CD14-positive monocyte (primary cell): ENCODE measurements at regions not wholly inside any gene's neighbourhood (a gene's known extent, or its start where the extent isn't known, plus 50 kb on each side); places are given as distances from the start of the nearest gene placed in this dataset.

Experiments
- DNase-seq, 3 donors: peaks; one replicate each; pipeline ENCODE4 v3.0.0-alpha.2; 2011 to 2022
- H2AFZ ChIP-seq: 2 replicates; pipeline ENCODE4 v1.6.0; 2012; ENCODE audit warnings: mild to moderate bottlenecking, low read depth, low read length, inconsistent platforms; ENCODE audit not compliant: insufficient read depth, poor library complexity, severe bottlenecking
- H3K27ac ChIP-seq, 2 donors: 1 replicate in 1 of 2; 2 replicates in 1 of 2; pipeline ENCODE4 v1.5.1; 2012 to 2013; ENCODE audit warnings: low read length in 2 of 2, control low read depth in 1 of 2, inconsistent platforms in 1 of 2, low read depth in 1 of 2, mild to moderate bottlenecking in 1 of 2
- H3K27me3 ChIP-seq, 2 donors: one replicate each; pipeline versions ENCODE4 v1.6.0 to v1.6.1; 2011 to 2013; ENCODE audit warnings: low read length in 2 of 2; ENCODE audit not compliant: control insufficient read depth in 2 of 2, insufficient read depth in 2 of 2
- H3K36me3 ChIP-seq, 2 donors: replicated peaks in 1 of 2; 1 replicate in 1 of 2; 2 replicates in 1 of 2; pipeline versions ENCODE4 v1.5.1 to v1.6.1; 2012 to 2013; ENCODE audit warnings: low read length in 2 of 2, control low read depth in 1 of 2, inconsistent platforms in 1 of 2, mild to moderate bottlenecking in 1 of 2; ENCODE audit not compliant: insufficient read depth in 2 of 2, control insufficient read depth in 1 of 2
- H3K4me1 ChIP-seq, 2 donors: 1 replicate in 1 of 2; 2 replicates in 1 of 2; pipeline versions ENCODE4 v1.5.1 to v1.6.1; 2012 to 2013; ENCODE audit warnings: low read length in 2 of 2, control low read depth in 1 of 2, inconsistent platforms in 1 of 2, mild to moderate bottlenecking in 1 of 2, moderate library complexity in 1 of 2; ENCODE audit not compliant: insufficient read depth in 2 of 2, control insufficient read depth in 1 of 2
- H3K4me2 ChIP-seq: replicated peaks from 2 replicates; pipeline ENCODE3; 2012; ENCODE audit warnings: low read length, moderate library complexity, mild to moderate bottlenecking; ENCODE audit not compliant: poor library complexity, severe bottlenecking; ENCODE audit errors: extremely low read depth
- H3K4me3 ChIP-seq, 3 experiments: fragments of 200-600 bp in 1 of 3; sonication (generic) in 1 of 3; replicated peaks in 1 of 3; 1 replicate in 2 of 3; 2 replicates in 1 of 3; pipeline ENCODE4 v1.5.1; 2011 to 2013; ENCODE audit warnings: low read length in 3 of 3, mild to moderate bottlenecking in 3 of 3, control low read depth in 2 of 3, low read depth in 2 of 3, inconsistent platforms in 1 of 3, moderate library complexity in 1 of 3
- H3K79me2 ChIP-seq: 2 replicates; pipeline ENCODE4 v1.6.0; 2012; ENCODE audit warnings: mild to moderate bottlenecking, control low read depth, inconsistent platforms, low read length, moderate library complexity; ENCODE audit not compliant: insufficient read depth
- H3K9ac ChIP-seq: 2 replicates; pipeline ENCODE4 v1.6.0; 2017; ENCODE audit warnings: low read length, mild to moderate bottlenecking; ENCODE audit not compliant: insufficient read depth, poor library complexity, severe bottlenecking
- H3K9me3 ChIP-seq, 2 donors: replicated peaks in 1 of 2; 1 replicate in 1 of 2; 2 replicates in 1 of 2; pipeline versions ENCODE4 v1.5.1 to v1.6.1; 2012 to 2013; ENCODE audit warnings: low read length in 2 of 2, control low read depth in 1 of 2; ENCODE audit not compliant: control insufficient read depth in 1 of 2, insufficient read depth in 1 of 2
- H4K20me1 ChIP-seq: 2 replicates; pipeline ENCODE4 v1.6.0; 2012; ENCODE audit warnings: mild to moderate bottlenecking, low read length, control low read depth, moderate library complexity; ENCODE audit not compliant: insufficient read depth
- H3K27ac Mint-ChIP-seq, 7 donors: one replicate each; pipeline ENCODE4 v1.8.0; 2020; ENCODE audit warnings: mild to moderate bottlenecking in 7 of 7, mixed read lengths in 7 of 7, moderate library complexity in 6 of 7, inconsistent platforms in 2 of 7
- H3K27me3 Mint-ChIP-seq, 3 donors: one replicate each; pipeline ENCODE4 v1.8.0; 2021 to 2022; ENCODE audit warnings: low read depth in 3 of 3, mild to moderate bottlenecking in 3 of 3, mixed read lengths in 3 of 3, moderate library complexity in 3 of 3, inconsistent platforms in 1 of 3
- H3K36me3 Mint-ChIP-seq, 2 donors: one replicate each; pipeline ENCODE4 v1.8.0; 2020; ENCODE audit warnings: mixed read lengths in 2 of 2, inconsistent platforms in 1 of 2, mild to moderate bottlenecking in 1 of 2
- H3K4me1 Mint-ChIP-seq: one replicate; pipeline ENCODE4 v1.8.0; 2020; ENCODE audit warnings: mild to moderate bottlenecking, mixed read lengths
- H3K4me3 Mint-ChIP-seq, 2 donors: one replicate each; pipeline ENCODE4 v1.8.0; 2020; ENCODE audit warnings: mild to moderate bottlenecking in 2 of 2, mixed read lengths in 2 of 2, moderate library complexity in 1 of 2
- H3K9me3 Mint-ChIP-seq, 7 donors: one replicate each; pipeline ENCODE4 v1.8.0; 2020 to 2022; ENCODE audit warnings: mixed read lengths in 7 of 7, mild to moderate bottlenecking in 6 of 7, moderate library complexity in 6 of 7, inconsistent platforms in 2 of 7
- WGBS: methylation state at CpG from one replicate; pipeline ENCODE4 v1.1.5; 2013; ENCODE audit warnings: missing lambda C conversion rate; ENCODE audit not compliant: insufficient coverage; 5-methylcytosine and 5-hydroxymethylcytosine counted together
- intact Hi-C, 2 donors: fragments of 100-400 bp; cut with micrococcal nuclease; formaldehyde crosslinking; loops; one replicate each; pipeline versions ENCODE4 v1.15.0 to v1.15.1; 2023
- TF ChIP-seq, protein P1 (sequence below): fragments of 200-600 bp; IDR thresholded peaks from one replicate; pipeline ENCODE4 v1.8.0; 2022; ENCODE audit warnings: antibody characterized with exemption, mild to moderate bottlenecking

DNA sequence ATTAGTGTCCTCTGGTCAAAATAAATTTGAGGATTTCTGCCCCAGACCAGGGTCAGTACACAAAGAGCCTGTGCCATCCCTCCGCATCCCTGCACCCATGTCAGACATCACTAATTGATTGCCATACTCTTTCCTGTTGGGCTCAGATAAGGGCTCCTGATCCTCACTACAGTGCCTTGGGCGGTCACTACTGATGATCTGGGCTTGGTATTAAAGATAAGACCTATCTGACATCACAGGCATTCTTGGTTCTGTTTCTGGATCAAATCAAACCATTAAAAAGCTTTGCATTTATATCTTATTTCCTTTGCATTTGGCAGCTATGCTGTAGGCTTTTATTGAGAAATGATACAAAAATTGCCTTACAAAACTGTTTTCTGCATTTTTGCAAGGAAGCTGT, 103.5 kb upstream of the TENM4 start:
- H3K4me2 ChIP-seq, result no peak overlapping the region
- no peaks in the 10 kb centered on the region for H3K36me3 Mint-ChIP-seq
- H4K20me1 ChIP-seq, result no peaks in the 10 kb centered on the region
- no peaks in the 10 kb centered on the region for H3K9me3 ChIP-seq
- intact Hi-C loops, result no loop called here
- H3K27me3 ChIP-seq, result no peaks in the 10 kb centered on the region
- no peak overlapping the region for H2AFZ ChIP-seq
- H3K27ac Mint-ChIP-seq, result no peak overlapping the region
- no peak for DNase-seq
- H3K4me3 Mint-ChIP-seq, result no peak overlapping the region
- H3K27me3 Mint-ChIP-seq, result peaks cover 0 to 3% (median 0%) of the 10 kb centered on the region in 3 donors
- no peaks in the 10 kb centered on the region for H3K36me3 ChIP-seq
- no peak overlapping the region for H3K9ac ChIP-seq
- H3K79me2 ChIP-seq, result no peaks in the 10 kb centered on the region
- WGBS, result no CpG with 5 or more reads among the region's 2 CpGs
- no peak overlapping the region for H3K27ac ChIP-seq
- H3K4me3 ChIP-seq, result no peak overlapping the region
- no peaks in the 10 kb centered on the region for H3K4me1 Mint-ChIP-seq
- peaks cover 0 to 3% (median 0%) of the 10 kb centered on the region in 7 donors for H3K9me3 Mint-ChIP-seq
- no peaks in the 10 kb centered on the region for H3K4me1 ChIP-seq
- TF ChIP-seq, protein P1, sequence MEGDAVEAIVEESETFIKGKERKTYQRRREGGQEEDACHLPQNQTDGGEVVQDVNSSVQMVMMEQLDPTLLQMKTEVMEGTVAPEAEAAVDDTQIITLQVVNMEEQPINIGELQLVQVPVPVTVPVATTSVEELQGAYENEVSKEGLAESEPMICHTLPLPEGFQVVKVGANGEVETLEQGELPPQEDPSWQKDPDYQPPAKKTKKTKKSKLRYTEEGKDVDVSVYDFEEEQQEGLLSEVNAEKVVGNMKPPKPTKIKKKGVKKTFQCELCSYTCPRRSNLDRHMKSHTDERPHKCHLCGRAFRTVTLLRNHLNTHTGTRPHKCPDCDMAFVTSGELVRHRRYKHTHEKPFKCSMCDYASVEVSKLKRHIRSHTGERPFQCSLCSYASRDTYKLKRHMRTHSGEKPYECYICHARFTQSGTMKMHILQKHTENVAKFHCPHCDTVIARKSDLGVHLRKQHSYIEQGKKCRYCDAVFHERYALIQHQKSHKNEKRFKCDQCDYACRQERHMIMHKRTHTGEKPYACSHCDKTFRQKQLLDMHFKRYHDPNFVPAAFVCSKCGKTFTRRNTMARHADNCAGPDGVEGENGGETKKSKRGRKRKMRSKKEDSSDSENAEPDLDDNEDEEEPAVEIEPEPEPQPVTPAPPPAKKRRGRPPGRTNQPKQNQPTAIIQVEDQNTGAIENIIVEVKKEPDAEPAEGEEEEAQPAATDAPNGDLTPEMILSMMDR, result no peak

DNA sequence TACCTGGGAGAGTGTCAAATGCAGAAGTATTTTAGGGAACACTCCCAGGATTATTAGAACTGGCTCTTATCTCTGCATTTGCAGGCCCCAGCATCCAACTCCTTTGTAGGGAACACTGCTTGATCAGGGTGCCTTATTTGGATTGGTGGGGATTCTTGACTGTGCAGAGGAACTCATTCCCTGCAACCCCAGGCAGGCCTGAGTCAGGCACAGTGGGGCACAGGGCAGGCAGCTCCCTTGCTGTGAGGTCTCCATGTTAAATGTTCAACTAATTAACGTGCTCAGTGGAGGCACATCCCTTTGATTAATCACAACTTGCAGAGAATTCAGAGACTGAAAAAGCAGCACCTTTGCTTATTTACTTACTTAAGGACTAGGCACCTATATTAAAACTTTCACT, 102.3 kb upstream of the TENM4 start:
- no peak overlapping the region for H3K9ac ChIP-seq
- DNase-seq, result no peak
- H3K27ac ChIP-seq, result no peak overlapping the region
- H3K4me3 ChIP-seq, result no peak overlapping the region
- Mint-ChIP-seq H3K27me3 (peaks cover 0 to 3% (median 0%) of the 10 kb centered on the region in 3 donors), H3K4me3 (no peak overlapping the region), H3K9me3 (peaks cover 0 to 4% (median 0%) of the 10 kb centered on the region in 7 donors), H3K4me1 (no peaks in the 10 kb centered on the region), H3K36me3 (no peaks in the 10 kb centered on the region), H3K27ac (no peak overlapping the region)
- H3K36me3 ChIP-seq, result no peaks in the 10 kb centered on the region
- intact Hi-C loops, result no loop called here
- no peak overlapping the region for H3K4me2 ChIP-seq
- H3K27me3 ChIP-seq, result no peaks in the 10 kb centered on the region
- no peaks in the 10 kb centered on the region for H3K9me3 ChIP-seq
- H3K4me1 ChIP-seq, result no peaks in the 10 kb centered on the region
- WGBS, result 25% methylated on average over 1 of the region's 1 CpG
- no peak overlapping the region for H2AFZ ChIP-seq
- TF ChIP-seq, protein P1, result no peak
- no peaks in the 10 kb centered on the region for H3K79me2 ChIP-seq
- H4K20me1 ChIP-seq, result no peaks in the 10 kb centered on the region
